HEK293 (cell line): ENCODE measurements at regions not wholly inside any gene's neighbourhood (a gene's known extent, or its start where the extent isn't known, plus 50 kb on each side); places are given as distances from the start of the nearest gene placed in this dataset.

Experiments used
- CTCF ChIP-seq: fragments of 450-650 bp; formaldehyde crosslinking; IDR thresholded peaks from 2 replicates; pipeline ENCODE4 v1.5.1; 2016; ENCODE audit warnings: missing biosample characterization, missing genetic modification characterization
- SETDB1 ChIP-seq: IDR thresholded peaks from one replicate; pipeline ENCODE4 v1.6.1; 2017; ENCODE audit warnings: mild to moderate bottlenecking, low read length, moderate library complexity, mixed read lengths; ENCODE audit not compliant: insufficient read length
- ZBTB10 ChIP-seq: fragments of 450-650 bp; formaldehyde crosslinking; IDR thresholded peaks from 2 replicates; pipeline ENCODE4 v1.5.1; 2016; ENCODE audit warnings: missing biosample characterization, missing genetic modification characterization
- ZBTB17 ChIP-seq: fragments of 450-650 bp; formaldehyde crosslinking; IDR thresholded peaks from 2 replicates; pipeline ENCODE4 v1.5.1; 2016; ENCODE audit warnings: missing biosample characterization, missing genetic modification characterization
- ZNF501 ChIP-seq: fragments of 450-650 bp; formaldehyde crosslinking; IDR thresholded peaks from 2 replicates; pipeline ENCODE4 v1.5.1; 2016; ENCODE audit warnings: missing biosample characterization, missing genetic modification characterization
- TF ChIP-seq, protein P1 (sequence below): sonication (generic); formaldehyde crosslinking; IDR thresholded peaks from 2 replicates; pipeline ENCODE4 v1.8.1; 2022; ENCODE audit warnings: mild to moderate bottlenecking, moderate library complexity, missing genetic modification reagents

GRCh38 chr11:87405843-87406242 lies 368.1 kb downstream of the TMEM135 start:
- TF ChIP-seq CTCF (no peak), ZBTB17 (no peak), ZBTB10 (no peak), SETDB1 (no peak), ZNF501 (tag by site-specific recombination) (no peak)
- TF ChIP-seq, protein P1, sequence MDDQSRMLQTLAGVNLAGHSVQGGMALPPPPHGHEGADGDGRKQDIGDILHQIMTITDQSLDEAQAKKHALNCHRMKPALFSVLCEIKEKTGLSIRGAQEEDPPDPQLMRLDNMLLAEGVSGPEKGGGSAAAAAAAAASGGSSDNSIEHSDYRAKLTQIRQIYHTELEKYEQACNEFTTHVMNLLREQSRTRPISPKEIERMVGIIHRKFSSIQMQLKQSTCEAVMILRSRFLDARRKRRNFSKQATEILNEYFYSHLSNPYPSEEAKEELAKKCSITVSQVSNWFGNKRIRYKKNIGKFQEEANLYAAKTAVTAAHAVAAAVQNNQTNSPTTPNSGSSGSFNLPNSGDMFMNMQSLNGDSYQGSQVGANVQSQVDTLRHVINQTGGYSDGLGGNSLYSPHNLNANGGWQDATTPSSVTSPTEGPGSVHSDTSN (CRISPR knock-in tag) = no peak
